ENCODE measurements at regions not wholly inside any gene's neighbourhood (a gene's known extent, or its start where the extent isn't known, plus 50 kb on each side); places are given as distances from the start of the nearest gene placed in this dataset.
"Not testable (repeated sequence)": the region's sequence is repeated elsewhere in the genome, so short reads cannot be mapped to it uniquely, and the experiment has no call there.

- Histone ChIP-seq H3K4me3 (ENCODE audit: low read length) (no peak overlapping the region), H3K27me3 (ENCODE audit: control insufficient read depth, insufficient read depth, low read length) (no peaks in the 10 kb centered on the region), H3K27ac (ENCODE audit: low read length) (no peak overlapping the region), H3K9me3 (ENCODE audit: control insufficient read depth, insufficient read depth, low read length) (no peaks in the 10 kb centered on the region), H3K36me3 (ENCODE audit: control insufficient read depth, insufficient read depth, low read length) (no peaks in the 10 kb centered on the region), H3K4me1 (ENCODE audit: control insufficient read depth, insufficient read depth, low read length) (no peaks in the 10 kb centered on the region)
- H3K4me1 Mint-ChIP-seq, result no peaks in the 10 kb centered on the region
- H3K4me3 Mint-ChIP-seq, result no peak overlapping the region
- H3K27me3 Mint-ChIP-seq (ENCODE audit: low read depth in 2 of 2), result no peaks in the 10 kb centered on the region
- intact Hi-C loops (cut with micrococcal nuclease), result no loop called here
- H3K27ac Mint-ChIP-seq, result no peak overlapping the region
- DNase-seq (no peak), ATAC-seq (no peak)
- no peaks in the 10 kb centered on the region for H3K9me3 Mint-ChIP-seq
- WGBS (ENCODE audit: insufficient coverage), result 94% methylated on average over 4 of the region's 4 CpGs
- no peaks in the 10 kb centered on the region for H3K36me3 Mint-ChIP-seq
- no peak for TF ChIP-seq CTCF (IDR thresholded peaks at IDR 0.05)
These were observed 63.0 kb upstream of the TAMM41 start for GRCh38 chr3:11909726-11910125.

DNA sequence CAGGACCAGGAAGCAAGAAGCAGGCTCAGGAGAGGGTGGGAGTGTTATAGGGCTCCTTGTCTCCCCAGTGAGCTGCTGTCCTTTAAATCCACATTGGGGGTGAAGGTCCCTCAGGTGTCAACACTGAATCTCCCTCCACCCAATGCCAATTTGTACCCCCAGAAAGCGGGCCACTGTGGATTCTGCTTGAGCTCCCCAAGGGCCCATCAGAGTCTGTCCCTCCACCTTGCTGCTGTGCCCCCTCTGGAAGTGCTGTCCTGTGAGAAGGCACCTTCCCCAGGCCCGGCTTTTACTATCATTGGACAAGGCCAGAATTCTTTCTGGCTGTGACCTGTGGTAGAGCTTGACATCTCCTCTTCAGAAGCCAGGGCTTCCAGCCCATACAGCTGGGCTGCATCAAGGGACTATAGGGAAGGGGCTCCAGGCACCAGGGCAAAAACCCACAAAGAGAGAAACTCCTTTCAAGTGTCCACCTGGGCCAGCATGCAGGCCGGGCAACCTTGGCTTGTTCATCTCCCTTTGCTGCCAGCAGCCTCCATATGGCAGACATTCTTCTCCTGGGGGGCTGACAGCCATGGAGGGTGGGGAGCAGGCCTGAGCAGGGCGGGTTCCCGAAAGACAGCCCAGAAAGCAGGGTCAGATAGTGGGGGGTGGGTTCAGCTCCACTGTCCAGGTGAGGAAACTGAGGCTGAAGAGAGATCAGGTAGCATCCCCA is 63.7 kb upstream of the TAMM41 start:
- H3K27ac ChIP-seq (ENCODE audit: low read length); DNase-seq; H3K9me3 ChIP-seq (ENCODE audit: control insufficient read depth, insufficient read depth, low read length); intact Hi-C loops (cut with micrococcal nuclease); H3K27ac Mint-ChIP-seq; H3K4me1 ChIP-seq (ENCODE audit: control insufficient read depth, insufficient read depth, low read length); ATAC-seq; H3K36me3 ChIP-seq (ENCODE audit: control insufficient read depth, insufficient read depth, low read length); H3K27me3 Mint-ChIP-seq (ENCODE audit: low read depth in 2 of 2); H3K4me3 Mint-ChIP-seq; H3K36me3 Mint-ChIP-seq; H3K4me1 Mint-ChIP-seq; H3K9me3 Mint-ChIP-seq; H3K4me3 ChIP-seq (ENCODE audit: low read length); H3K27me3 ChIP-seq (ENCODE audit: control insufficient read depth, insufficient read depth, low read length): not testable (repeated sequence)
- WGBS (ENCODE audit: insufficient coverage), result 84% methylated on average over 5 of the region's 5 CpGs

DNA sequence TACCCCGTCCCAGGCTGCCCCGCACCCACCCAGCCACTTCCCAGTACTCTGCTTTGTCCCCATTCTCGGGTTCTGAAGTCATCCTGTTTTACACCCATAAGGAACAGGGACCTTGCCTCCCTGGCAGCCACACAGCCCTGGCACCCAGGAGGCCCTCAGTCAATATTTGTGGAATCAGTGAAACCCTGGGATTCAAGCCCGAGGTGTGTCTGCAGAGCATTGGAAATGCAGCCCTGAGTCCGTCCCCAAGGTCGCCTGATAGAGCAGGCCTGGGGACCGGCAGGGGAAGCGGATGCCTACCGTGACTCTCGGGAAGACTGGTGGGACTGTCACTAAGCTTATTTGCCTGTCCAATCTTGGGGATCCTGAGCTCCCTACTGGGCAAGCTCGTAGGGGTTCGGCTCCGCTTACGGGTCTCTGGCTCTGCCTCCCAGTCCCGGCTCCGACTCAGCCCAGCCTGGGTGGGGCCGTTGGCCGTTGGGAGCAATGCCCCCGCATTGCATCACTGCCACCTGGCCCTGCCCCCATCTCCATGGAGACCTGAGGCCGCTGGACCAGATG is 64.4 kb upstream of the TAMM41 start:
- Mint-ChIP-seq H3K36me3 (no peaks in the 10 kb centered on the region), H3K27me3 (ENCODE audit: low read depth in 2 of 2) (no peaks in the 10 kb centered on the region), H3K27ac (no peak overlapping the region), H3K4me3 (no peak overlapping the region), H3K4me1 (no peaks in the 10 kb centered on the region), H3K9me3 (no peaks in the 10 kb centered on the region)
- 80% methylated on average over 20 of the region's 20 CpGs for WGBS (ENCODE audit: insufficient coverage)
- DNase-seq (no peak), ATAC-seq (peak in 1 of 3 donors; percentile 65)
- no peaks in the 10 kb centered on the region for H3K9me3 ChIP-seq (ENCODE audit: control insufficient read depth, insufficient read depth, low read length)
- H3K36me3 ChIP-seq (ENCODE audit: control insufficient read depth, insufficient read depth, low read length), result no peaks in the 10 kb centered on the region
- H3K27ac ChIP-seq (ENCODE audit: low read length), result no peak overlapping the region
- H3K27me3 ChIP-seq (ENCODE audit: control insufficient read depth, insufficient read depth, low read length), result no peaks in the 10 kb centered on the region
- no peak overlapping the region for H3K4me3 ChIP-seq (ENCODE audit: low read length)
- TF ChIP-seq CTCF (IDR thresholded peaks at IDR 0.05), result no peak
- intact Hi-C loops (cut with micrococcal nuclease), result no loop called here
- no peaks in the 10 kb centered on the region for H3K4me1 ChIP-seq (ENCODE audit: control insufficient read depth, insufficient read depth, low read length)

- H3K27me3 Mint-ChIP-seq (ENCODE audit: low read depth in 2 of 2); ATAC-seq; intact Hi-C loops (cut with micrococcal nuclease); H3K4me1 Mint-ChIP-seq; H3K36me3 ChIP-seq (ENCODE audit: control insufficient read depth, insufficient read depth, low read length); H3K27ac Mint-ChIP-seq; H3K27me3 ChIP-seq (ENCODE audit: control insufficient read depth, insufficient read depth, low read length); H3K9me3 Mint-ChIP-seq; H3K4me3 ChIP-seq (ENCODE audit: low read length); H3K27ac ChIP-seq (ENCODE audit: low read length); H3K9me3 ChIP-seq (ENCODE audit: control insufficient read depth, insufficient read depth, low read length); H3K36me3 Mint-ChIP-seq; H3K4me1 ChIP-seq (ENCODE audit: control insufficient read depth, insufficient read depth, low read length); H3K4me3 Mint-ChIP-seq; DNase-seq: not testable (repeated sequence)
- 81% methylated on average over 10 of the region's 10 CpGs for WGBS (ENCODE audit: insufficient coverage)
These were observed 65.2 kb upstream of the TAMM41 start for GRCh38 chr3:11911887-11912286.

Measured in natural killer cell (primary cell).